ENCODE measurements at regions not wholly inside any gene's neighbourhood (a gene's known extent, or its start where the extent isn't known, plus 50 kb on each side); places are given as distances from the start of the nearest gene placed in this dataset.

DNA sequence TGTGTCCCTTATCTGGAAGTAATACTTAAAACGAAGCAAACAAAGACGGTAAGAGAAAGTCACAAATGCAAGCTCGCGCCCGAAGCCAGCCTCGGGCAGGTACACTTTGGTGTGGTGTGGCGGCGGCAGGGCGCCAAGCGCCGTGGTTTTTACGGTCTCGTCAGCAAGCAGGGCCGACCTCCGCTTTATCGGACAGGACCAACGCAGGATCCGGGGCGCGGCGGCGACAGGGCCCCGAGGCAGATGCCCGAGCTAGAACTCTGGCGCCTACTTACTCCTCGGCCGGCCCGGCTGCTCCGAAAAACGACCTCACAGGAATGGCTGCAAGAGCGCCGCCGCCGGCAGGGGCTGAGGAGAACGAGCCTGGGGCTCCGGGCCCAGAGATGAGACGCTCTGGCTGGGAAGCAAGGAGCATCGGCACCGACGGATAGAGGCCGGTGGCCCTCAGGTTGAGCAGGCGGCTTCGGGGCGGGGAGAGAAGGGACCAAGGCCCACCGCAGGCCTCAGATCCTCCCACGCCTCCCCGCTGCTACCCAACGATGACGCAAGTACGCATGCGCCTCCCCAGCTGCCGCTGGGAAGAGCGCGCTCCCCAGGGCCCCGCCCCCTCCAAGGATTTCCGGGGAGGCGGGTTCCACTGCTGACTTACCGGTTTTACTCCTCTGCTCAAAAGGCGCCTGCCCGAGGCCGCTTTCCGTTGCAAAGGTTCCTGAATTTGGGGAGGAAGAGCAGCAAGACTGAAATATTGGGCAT lies 60.6 kb downstream of the FAM217A start (continued):
- TF ChIP-seq, protein P1, sequence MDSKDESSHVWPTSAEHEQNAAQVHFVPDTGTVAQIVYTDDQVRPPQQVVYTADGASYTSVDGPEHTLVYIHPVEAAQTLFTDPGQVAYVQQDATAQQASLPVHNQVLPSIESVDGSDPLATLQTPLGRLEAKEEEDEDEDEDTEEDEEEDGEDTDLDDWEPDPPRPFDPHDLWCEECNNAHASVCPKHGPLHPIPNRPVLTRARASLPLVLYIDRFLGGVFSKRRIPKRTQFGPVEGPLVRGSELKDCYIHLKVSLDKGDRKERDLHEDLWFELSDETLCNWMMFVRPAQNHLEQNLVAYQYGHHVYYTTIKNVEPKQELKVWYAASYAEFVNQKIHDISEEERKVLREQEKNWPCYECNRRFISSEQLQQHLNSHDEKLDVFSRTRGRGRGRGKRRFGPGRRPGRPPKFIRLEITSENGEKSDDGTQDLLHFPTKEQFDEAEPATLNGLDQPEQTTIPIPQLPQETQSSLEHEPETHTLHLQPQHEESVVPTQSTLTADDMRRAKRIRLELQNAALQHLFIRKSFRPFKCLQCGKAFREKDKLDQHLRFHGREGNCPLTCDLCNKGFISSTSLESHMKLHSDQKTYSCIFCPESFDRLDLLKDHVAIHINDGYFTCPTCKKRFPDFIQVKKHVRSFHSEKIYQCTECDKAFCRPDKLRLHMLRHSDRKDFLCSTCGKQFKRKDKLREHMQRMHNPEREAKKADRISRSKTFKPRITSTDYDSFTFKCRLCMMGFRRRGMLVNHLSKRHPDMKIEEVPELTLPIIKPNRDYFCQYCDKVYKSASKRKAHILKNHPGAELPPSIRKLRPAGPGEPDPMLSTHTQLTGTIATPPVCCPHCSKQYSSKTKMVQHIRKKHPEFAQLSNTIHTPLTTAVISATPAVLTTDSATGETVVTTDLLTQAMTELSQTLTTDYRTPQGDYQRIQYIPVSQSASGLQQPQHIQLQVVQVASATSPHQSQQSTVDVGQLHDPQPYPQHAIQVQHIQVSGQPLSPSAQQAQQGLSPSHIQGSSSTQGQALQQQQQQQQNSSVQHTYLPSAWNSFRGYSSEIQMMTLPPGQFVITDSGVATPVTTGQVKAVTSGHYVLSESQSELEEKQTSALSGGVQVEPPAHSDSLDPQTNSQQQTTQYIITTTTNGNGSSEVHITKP (tag by site-specific recombination; IDR thresholded peaks at IDR 0.05), result peak; percentile 95; the same call in 1 of the 2 replicates
- TF ChIP-seq ZNF777 (tag by site-specific recombination; IDR thresholded peaks at IDR 0.05; ENCODE audit: borderline replicate concordance), result peak; percentile 95
- peak; percentile 92 for TF ChIP-seq MZF1 (tag by site-specific recombination; IDR thresholded peaks at IDR 0.05; ENCODE audit: borderline replicate concordance)
- TF ChIP-seq ZNF707 (tag by site-specific recombination; IDR thresholded peaks at IDR 0.05), result 0 out of 2 replicates have a peak, but pooled peaks have one; percentile 51
- TF ChIP-seq SP7 (tag by site-specific recombination; IDR thresholded peaks at IDR 0.05), result peak; percentile 88
- TF ChIP-seq, protein P2, sequence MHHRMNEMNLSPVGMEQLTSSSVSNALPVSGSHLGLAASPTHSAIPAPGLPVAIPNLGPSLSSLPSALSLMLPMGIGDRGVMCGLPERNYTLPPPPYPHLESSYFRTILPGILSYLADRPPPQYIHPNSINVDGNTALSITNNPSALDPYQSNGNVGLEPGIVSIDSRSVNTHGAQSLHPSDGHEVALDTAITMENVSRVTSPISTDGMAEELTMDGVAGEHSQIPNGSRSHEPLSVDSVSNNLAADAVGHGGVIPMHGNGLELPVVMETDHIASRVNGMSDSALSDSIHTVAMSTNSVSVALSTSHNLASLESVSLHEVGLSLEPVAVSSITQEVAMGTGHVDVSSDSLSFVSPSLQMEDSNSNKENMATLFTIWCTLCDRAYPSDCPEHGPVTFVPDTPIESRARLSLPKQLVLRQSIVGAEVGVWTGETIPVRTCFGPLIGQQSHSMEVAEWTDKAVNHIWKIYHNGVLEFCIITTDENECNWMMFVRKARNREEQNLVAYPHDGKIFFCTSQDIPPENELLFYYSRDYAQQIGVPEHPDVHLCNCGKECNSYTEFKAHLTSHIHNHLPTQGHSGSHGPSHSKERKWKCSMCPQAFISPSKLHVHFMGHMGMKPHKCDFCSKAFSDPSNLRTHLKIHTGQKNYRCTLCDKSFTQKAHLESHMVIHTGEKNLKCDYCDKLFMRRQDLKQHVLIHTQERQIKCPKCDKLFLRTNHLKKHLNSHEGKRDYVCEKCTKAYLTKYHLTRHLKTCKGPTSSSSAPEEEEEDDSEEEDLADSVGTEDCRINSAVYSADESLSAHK (tag by site-specific recombination; IDR thresholded peaks at IDR 0.05), result no peak
- peak; percentile 96 for TF ChIP-seq ZXDB (tag by site-specific recombination; IDR thresholded peaks at IDR 0.05)
- peak; percentile 94 for TF ChIP-seq KLF8 (tag by site-specific recombination; IDR thresholded peaks at IDR 0.05)
- TF ChIP-seq ZNF76 (tag by site-specific recombination; IDR thresholded peaks at IDR 0.05; ENCODE audit: borderline replicate concordance, low read depth), result peak; percentile 67
- no peak for TF ChIP-seq PRDM1 (tag by site-specific recombination; IDR thresholded peaks at IDR 0.05)
- peak; percentile 97 for TF ChIP-seq GLI4 (tag by site-specific recombination; IDR thresholded peaks at IDR 0.05)
- no peak for TF ChIP-seq ZNF274 (IDR thresholded peaks at IDR 0.05; ENCODE audit: low read length)
- TF ChIP-seq ZNF274 (tag by site-specific recombination; IDR thresholded peaks at IDR 0.05; ENCODE audit: borderline replicate concordance), result no peak
- TF ChIP-seq PRDM6 (tag by site-specific recombination; IDR thresholded peaks at IDR 0.05), result no peak
- peak; percentile 81; the same call in 1 of the 2 replicates for TF ChIP-seq ZNF561 (tag by site-specific recombination; IDR thresholded peaks at IDR 0.05; ENCODE audit: borderline replicate concordance)
- no peak for TF ChIP-seq ZNF768 (tag by site-specific recombination; IDR thresholded peaks at IDR 0.05)
- TF ChIP-seq ZNF555 (tag by site-specific recombination; conservative IDR thresholded peaks at IDR 0.05), result no peak
- peak; percentile 87 for TF ChIP-seq ZBTB8A (tag by site-specific recombination; IDR thresholded peaks at IDR 0.05)
- TF ChIP-seq ZNF433 (tag by site-specific recombination; IDR thresholded peaks at IDR 0.05; ENCODE audit: low read depth), result no peak; the same call in 1 of the 2 replicates
- TF ChIP-seq, protein P3, sequence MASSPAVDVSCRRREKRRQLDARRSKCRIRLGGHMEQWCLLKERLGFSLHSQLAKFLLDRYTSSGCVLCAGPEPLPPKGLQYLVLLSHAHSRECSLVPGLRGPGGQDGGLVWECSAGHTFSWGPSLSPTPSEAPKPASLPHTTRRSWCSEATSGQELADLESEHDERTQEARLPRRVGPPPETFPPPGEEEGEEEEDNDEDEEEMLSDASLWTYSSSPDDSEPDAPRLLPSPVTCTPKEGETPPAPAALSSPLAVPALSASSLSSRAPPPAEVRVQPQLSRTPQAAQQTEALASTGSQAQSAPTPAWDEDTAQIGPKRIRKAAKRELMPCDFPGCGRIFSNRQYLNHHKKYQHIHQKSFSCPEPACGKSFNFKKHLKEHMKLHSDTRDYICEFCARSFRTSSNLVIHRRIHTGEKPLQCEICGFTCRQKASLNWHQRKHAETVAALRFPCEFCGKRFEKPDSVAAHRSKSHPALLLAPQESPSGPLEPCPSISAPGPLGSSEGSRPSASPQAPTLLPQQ (tag by site-specific recombination; IDR thresholded peaks at IDR 0.05), result peak; percentile 83
- no peak; the same call in 1 of the 2 replicates for TF ChIP-seq FEZF1 (tag by site-specific recombination; IDR thresholded peaks at IDR 0.05)
- no peak for TF ChIP-seq ZNF521 (tag by site-specific recombination; IDR thresholded peaks at IDR 0.05)
- peak; percentile 59; the same call in 1 of the 2 replicates for TF ChIP-seq KLF16 (tag by site-specific recombination; IDR thresholded peaks at IDR 0.05)
- peak; percentile 44; the same call in 1 of the 2 replicates for TF ChIP-seq ZBTB21 (tag by site-specific recombination; IDR thresholded peaks at IDR 0.05)
- TF ChIP-seq SALL2 (tag by site-specific recombination; IDR thresholded peaks at IDR 0.05; ENCODE audit: borderline replicate concordance), result no peak
- TF ChIP-seq MEIS1 (CRISPR knock-in tag; IDR thresholded peaks at IDR 0.05; ENCODE audit: borderline replicate concordance), result no peak; the same call in 1 of the 2 replicates
- TF ChIP-seq ZNF391 (tag by site-specific recombination; IDR thresholded peaks at IDR 0.05; ENCODE audit: borderline replicate concordance, low read depth), result peak; percentile 73; the same call in 1 of the 2 replicates
- peak; percentile 65; the same call in 1 of the 2 replicates for TF ChIP-seq ZNF133 (tag by site-specific recombination; IDR thresholded peaks at IDR 0.05)
- TF ChIP-seq ZNF138 (tag by site-specific recombination; IDR thresholded peaks at IDR 0.05; ENCODE audit: borderline replicate concordance), result no peak
- TF ChIP-seq ZBTB20 (tag by site-specific recombination; IDR thresholded peaks at IDR 0.05), result peak; percentile 100
- TF ChIP-seq ZNF747 (tag by site-specific recombination; IDR thresholded peaks at IDR 0.05), result no peak
